Thoracic aorta (tissue), 2 donors: ENCODE measurements at regions not wholly inside any gene's neighbourhood (a gene's known extent, or its start where the extent isn't known, plus 50 kb on each side); places are given as distances from the start of the nearest gene placed in this dataset.

Source experiments
- ATAC-seq: fragments of 150-250 bp; one replicate; pipeline ENCODE4 v1.8.0; 2017; ENCODE audit warnings: low read depth; ENCODE audit not compliant: insufficient number of reproducible peaks, low FRiP score
- DNase-seq: peaks from one replicate; pipeline ENCODE4 v3.0.0-alpha.2; 2020; ENCODE audit warnings: low spot score
- H3K27ac ChIP-seq, 2 donors: fragments of 200-600 bp; sonication (generic); 1 replicate in 1 of 2; 2 replicates in 1 of 2; pipeline ENCODE4 v1.5.1; 2016; ENCODE audit warnings: mild to moderate bottlenecking in 2 of 2, moderate library complexity in 2 of 2
- H3K27me3 ChIP-seq: fragments of 200-600 bp; sonication (generic); replicated peaks from 2 replicates; pipeline ENCODE4 v1.6.0; 2016; ENCODE audit warnings: mild to moderate bottlenecking; ENCODE audit not compliant: insufficient read depth
- H3K36me3 ChIP-seq: fragments of 200-600 bp; sonication (generic); one replicate; pipeline ENCODE4 v1.5.1; 2016
- H3K4me1 ChIP-seq, 2 donors: fragments of 200-600 bp; sonication (generic); 1 replicate in 1 of 2; 2 replicates in 1 of 2; pipeline versions ENCODE4 v1.5.1 to v1.6.0; 2016; ENCODE audit warnings: low read depth in 2 of 2, mild to moderate bottlenecking in 1 of 2; ENCODE audit not compliant: control insufficient read depth in 1 of 2
- H3K4me3 ChIP-seq: fragments of 200-600 bp; sonication (generic); 2 replicates; pipeline ENCODE4 v1.5.1; 2016; ENCODE audit warnings: mild to moderate bottlenecking
- H3K9me3 ChIP-seq: fragments of 200-600 bp; sonication (generic); 2 replicates; pipeline ENCODE4 v1.5.1; 2016
- CTCF ChIP-seq: fragments of 200-600 bp; sonication (generic); IDR thresholded peaks from one replicate; pipeline ENCODE4 v1.5.1; 2019; ENCODE audit warnings: antibody characterized with exemption

GRCh38 chr1:5430136-5430535, 562.1 kb downstream of the NPHP4 start:
- Histone ChIP-seq H3K36me3 (no peaks in the 10 kb centered on the region), H3K4me3 (no peak overlapping the region), H3K9me3 (no peaks in the 10 kb centered on the region), H3K27ac (no peak overlapping the region), H3K4me1 (no peaks in the 10 kb centered on the region), H3K27me3 (no peaks in the 10 kb centered on the region)
- no peak for TF ChIP-seq CTCF
- DNase-seq (no peak), ATAC-seq (no peak)

GRCh38 chr1:5428351-5428750, 563.9 kb downstream of the NPHP4 start:
- no peaks in the 10 kb centered on the region for H3K4me1 ChIP-seq
- no peak overlapping the region for H3K4me3 ChIP-seq
- no peak overlapping the region for H3K27ac ChIP-seq
- H3K9me3 ChIP-seq, result no peaks in the 10 kb centered on the region
- ATAC-seq (no peak), DNase-seq (no peak)
- no peaks in the 10 kb centered on the region for H3K36me3 ChIP-seq
- no peak for TF ChIP-seq CTCF
- no peaks in the 10 kb centered on the region for H3K27me3 ChIP-seq

GRCh38 chr1:5427026-5427613, 565.1 kb downstream of the NPHP4 start:
- no peaks in the 10 kb centered on the region for H3K27me3 ChIP-seq
- no peak for DNase-seq

GRCh38 chr1:5424802-5425703, 567.2 kb downstream of the NPHP4 start:
- no peaks in the 10 kb centered on the region for H3K36me3 ChIP-seq
- H3K4me3 ChIP-seq, result no peak overlapping the region
- ATAC-seq (no peak), DNase-seq (no peak)
- no peaks in the 10 kb centered on the region for H3K9me3 ChIP-seq
- TF ChIP-seq CTCF, result no peak
- no peaks in the 10 kb centered on the region for H3K27me3 ChIP-seq
- H3K4me1 ChIP-seq, result no peaks in the 10 kb centered on the region
- no peak overlapping the region for H3K27ac ChIP-seq

More at GRCh38 chr1:5427026-5427613, 565.1 kb downstream of the NPHP4 start:
- no peak for ATAC-seq
- Histone ChIP-seq H3K9me3 (no peaks in the 10 kb centered on the region), H3K36me3 (no peaks in the 10 kb centered on the region), H3K4me1 (no peaks in the 10 kb centered on the region), H3K27ac (no peak overlapping the region), H3K4me3 (no peak overlapping the region)
- TF ChIP-seq CTCF, result no peak

- ATAC-seq (no peak), DNase-seq (no peak)
- Histone ChIP-seq H3K27me3 (no peaks in the 10 kb centered on the region), H3K27ac (no peak overlapping the region), H3K4me1 (no peaks in the 10 kb centered on the region), H3K9me3 (no peaks in the 10 kb centered on the region), H3K4me3 (no peak overlapping the region), H3K36me3 (no peaks in the 10 kb centered on the region)
- TF ChIP-seq CTCF, result no peak
Measured at GRCh38 chr1:5423109-5423508, 569.1 kb downstream of the NPHP4 start.
